ENCODE measurements at regions not wholly inside any gene's neighbourhood (a gene's known extent, or its start where the extent isn't known, plus 50 kb on each side); places are given as distances from the start of the nearest gene placed in this dataset.

DNA sequence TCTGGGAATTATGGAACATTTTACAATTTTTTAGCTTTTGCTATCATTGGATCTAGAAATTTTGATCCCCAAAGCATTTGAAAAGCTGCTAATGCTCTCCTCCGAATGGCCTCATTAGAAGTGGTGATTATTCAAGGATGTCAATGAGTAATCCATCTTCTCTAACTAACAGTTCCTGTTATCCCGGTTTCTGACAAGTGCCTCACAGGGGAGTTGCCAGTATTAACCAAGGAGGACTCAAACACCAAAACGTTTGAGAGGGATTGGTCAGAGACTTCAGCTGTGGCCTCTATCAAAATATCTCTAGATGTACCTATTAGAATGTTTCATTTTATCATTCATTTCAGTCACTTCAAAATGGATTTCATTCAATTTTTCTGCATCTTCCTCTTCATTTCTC is 208.3 kb upstream of the ITGA1 start:
- TF ChIP-seq, protein P1, sequence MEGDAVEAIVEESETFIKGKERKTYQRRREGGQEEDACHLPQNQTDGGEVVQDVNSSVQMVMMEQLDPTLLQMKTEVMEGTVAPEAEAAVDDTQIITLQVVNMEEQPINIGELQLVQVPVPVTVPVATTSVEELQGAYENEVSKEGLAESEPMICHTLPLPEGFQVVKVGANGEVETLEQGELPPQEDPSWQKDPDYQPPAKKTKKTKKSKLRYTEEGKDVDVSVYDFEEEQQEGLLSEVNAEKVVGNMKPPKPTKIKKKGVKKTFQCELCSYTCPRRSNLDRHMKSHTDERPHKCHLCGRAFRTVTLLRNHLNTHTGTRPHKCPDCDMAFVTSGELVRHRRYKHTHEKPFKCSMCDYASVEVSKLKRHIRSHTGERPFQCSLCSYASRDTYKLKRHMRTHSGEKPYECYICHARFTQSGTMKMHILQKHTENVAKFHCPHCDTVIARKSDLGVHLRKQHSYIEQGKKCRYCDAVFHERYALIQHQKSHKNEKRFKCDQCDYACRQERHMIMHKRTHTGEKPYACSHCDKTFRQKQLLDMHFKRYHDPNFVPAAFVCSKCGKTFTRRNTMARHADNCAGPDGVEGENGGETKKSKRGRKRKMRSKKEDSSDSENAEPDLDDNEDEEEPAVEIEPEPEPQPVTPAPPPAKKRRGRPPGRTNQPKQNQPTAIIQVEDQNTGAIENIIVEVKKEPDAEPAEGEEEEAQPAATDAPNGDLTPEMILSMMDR (IDR thresholded peaks at IDR 0.05), result no peak
- no peak for TF ChIP-seq POLR2A (IDR thresholded peaks at IDR 0.05)
